ENCODE measurements at regions not wholly inside any gene's neighbourhood (a gene's known extent, or its start where the extent isn't known, plus 50 kb on each side); places are given as distances from the start of the nearest gene placed in this dataset.
"Not testable (repeated sequence)": the region's sequence is repeated elsewhere in the genome, so short reads cannot be mapped to it uniquely, and the experiment has no call there.

DNA sequence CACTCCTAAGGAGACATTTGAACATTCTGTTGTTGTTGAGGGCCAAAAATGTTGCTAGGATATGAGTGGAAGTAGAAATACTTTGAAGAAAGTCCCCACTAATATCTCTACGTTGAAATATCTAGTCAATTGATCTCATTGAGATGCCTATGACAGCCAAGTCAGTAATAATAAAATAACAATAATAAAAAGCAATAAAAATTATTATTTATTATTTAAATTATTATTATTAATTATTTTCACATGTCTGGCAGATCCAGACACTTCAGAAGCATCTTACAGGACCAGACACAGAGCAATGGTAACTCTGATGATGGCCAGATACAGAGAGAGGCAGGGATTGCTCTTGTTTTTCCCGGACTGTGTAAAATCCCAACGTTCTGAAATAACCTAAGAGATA, 143.5 kb upstream of the PALMD start:
- no peak for DNase-seq

DNA sequence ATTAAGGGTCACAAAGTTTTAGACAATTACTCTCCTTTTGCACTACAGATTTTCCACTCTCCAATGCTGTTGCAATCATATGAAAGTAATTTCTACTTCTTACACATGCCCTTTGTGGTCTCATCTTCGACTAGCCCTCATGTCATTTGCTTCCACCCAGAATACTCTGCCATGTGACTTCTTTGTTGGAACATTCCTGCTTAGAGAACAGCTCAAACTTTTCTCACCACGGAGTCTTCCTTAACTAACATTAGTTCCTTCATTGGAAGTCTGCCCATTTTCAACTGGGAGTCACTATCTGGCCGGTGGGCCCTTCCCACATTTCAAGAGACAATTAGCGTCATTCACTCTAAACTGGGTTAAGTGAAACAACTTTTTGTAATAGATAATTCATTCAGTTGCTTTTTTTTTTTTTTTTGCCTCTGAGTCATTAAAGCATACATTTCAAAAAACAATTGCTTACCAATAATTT, 142.6 kb upstream of the PALMD start:
- DNase-seq, result no peak

DNA sequence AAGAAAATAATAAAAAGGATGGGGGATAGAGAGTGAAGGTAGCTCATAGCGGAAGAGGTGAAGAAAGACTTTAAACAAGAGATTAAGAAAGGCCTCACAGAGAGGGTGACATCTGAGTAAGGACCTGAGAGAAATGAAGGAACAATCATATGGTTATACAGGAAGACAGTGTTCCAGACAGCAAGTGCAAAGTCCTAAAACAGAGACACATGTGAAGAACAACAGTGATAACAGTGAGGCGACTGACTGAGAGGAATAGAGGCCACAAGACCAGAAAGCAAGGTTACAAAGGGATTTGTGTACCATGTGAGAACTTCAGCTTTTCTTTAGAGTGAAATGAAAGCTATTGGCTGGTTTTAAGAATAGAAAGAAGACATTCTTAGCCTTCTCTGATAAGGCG, 141.6 kb upstream of the PALMD start:
- DNase-seq, result no peak

DNA sequence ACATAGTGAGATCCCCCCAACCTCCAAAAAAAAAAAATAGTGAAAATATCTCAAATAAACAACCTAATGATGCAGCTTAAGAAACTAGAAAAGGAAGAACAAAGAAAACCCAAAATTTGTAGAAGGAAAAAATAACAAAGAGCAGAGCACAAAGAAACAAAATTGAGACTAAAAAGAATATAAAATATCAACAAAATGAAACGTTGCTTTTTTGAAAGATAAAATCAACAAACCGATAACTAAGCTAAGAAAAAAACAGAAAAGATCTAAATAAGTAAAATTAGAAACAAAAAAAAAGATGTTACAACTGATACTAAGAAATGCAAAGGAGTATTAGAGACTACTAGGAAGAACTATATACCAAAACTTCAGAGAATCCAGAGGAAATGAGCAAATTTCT, 139.3 kb upstream of the PALMD start:
- no peak for DNase-seq

- DNase-seq, result not testable (repeated sequence)
Measured at GRCh38 chr1:99507446-99507845, 138.5 kb upstream of the PALMD start.

GRCh38 chr1:99507906-99508732, 137.8 kb upstream of the PALMD start:
- DNase-seq, result no peak

GRCh38 chr1:99508733-99509445, 137.0 kb upstream of the PALMD start:
- not testable (repeated sequence) for DNase-seq

GRCh38 chr1:99514823-99515552, 130.9 kb upstream of the PALMD start:
- DNase-seq, result not testable (repeated sequence)

DNA sequence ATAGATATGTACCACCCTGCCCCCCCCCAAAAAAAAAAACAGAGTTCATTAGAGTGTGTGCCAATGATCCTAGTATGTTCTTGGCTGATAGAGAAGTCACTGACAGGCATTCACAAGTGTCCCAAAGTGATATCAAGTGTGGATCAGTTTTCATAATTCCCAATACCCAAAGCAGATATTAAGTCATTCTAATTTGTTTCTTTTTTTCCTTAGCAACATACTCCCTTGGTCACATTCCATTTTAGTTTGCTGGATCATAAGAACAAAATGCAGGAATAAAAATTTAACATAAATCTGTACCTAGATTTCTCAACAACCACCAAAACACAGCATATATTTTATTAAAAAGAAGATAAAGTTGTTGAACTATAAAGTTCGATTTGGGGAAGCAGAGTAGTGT, 129.8 kb upstream of the PALMD start:
- DNase-seq, result no peak

DNA sequence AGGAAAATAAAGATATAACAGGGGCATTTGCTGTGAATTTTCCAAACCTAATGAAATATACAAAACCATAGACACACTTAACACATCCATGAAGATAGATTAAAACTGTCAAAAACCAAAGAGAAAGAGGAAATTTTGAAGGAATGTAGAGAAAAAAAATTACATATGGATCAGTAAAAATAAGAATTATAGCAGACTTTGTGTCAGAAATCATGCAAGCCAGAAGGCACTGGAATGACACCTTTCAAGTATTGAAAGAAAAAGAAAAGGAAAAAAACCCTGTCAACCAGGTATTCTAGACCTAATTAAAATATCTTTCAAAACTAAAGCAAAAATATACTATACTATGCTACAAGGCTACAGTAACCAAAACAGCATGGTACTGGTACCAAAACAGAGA, 125.8 kb upstream of the PALMD start:
- no peak for DNase-seq

DNA sequence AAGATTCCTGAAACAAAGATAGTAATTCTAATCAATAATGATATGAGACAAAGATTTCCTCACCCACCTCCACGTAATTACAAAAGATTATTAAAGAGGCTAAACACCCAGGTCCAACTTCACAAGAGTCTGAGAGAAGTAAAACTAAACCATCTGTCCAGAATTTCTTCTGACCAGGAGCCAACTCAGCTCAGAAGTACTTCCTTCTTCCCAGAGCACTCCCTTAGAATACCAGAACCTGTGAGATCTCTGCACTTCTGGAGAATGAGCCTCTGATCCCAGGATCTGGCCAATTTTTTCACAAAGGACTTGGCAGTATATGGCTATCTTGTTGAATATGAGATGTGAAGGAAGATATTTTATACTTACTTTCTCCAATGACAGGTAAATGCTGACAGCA, 120.6 kb upstream of the PALMD start:
- DNase-seq, result no peak

DNA sequence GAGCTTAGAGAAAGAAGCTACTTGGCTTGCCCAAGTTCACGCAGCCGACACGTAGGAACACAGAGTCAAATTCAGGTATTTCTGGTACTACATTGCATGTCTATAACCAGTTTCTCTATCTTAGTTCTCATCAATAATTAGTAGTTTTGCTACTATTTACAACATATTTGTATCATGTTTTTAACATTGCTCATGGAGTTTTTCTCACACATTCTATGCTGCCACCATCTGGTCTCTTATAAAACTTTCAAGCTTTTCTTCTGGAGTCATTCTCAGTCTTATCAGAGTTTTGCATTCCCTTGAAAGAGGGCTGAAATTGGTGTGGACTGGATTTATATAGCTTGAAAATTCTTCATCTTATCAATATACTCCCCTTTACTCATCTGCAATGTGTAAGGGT, 118.8 kb upstream of the PALMD start:
- DNase-seq, result no peak

GRCh38 chr1:99527545-99527944, 118.4 kb upstream of the PALMD start:
- DNase-seq, result no peak

DNA sequence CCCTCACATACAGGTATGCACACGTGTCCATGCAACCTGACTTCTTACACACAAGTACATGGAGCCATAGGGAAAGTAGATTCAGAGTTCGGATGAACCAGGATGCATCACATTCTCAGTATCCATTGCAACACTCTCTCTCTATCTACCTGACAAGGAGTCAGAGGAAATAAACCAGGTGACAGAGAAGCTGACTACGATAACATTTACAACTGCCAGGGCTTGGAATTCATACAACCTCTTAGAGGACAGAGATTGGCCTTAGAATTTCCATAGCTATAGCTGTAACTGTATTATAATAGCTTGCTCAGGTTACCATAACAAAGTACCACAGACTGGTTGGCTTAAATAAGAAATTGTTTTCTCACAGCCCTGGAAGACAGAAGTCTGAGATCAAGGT, 116.9 kb upstream of the PALMD start:
- DNase-seq, result no peak

DNA sequence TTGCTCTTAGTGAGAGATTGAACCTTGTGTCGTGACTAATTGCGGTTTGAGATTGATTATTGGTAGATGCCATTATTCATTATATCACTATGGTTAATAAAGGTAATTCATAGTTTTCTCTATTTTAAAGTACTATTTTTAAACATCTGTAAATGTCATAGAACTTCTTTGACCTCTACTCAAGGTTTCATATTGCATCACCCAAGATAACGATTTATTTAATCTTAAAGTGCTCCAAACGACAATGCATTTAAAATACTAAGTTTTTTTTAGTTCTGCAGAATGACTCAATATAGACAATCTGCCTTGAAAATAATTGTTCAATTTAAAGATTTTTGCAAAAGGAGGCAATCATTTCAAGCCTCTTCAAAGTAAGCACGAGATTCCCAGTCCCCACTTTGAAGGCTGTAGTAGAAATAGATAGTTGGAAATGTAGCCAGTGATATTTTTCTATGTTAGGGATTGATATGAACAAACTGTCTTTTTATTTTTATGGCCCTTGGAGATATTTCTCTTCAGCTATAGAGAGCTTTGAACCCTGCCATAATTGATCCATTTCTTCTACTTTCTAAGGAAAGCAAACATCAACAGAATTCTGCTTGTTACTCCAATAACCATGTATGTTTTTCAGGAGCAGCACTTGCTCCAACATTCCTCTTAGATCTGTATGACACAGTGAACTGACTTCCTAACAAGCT, 114.2 kb upstream of the PALMD start:
- DNase-seq, result no peak

GRCh38 chr1:99532276-99532580, 113.7 kb upstream of the PALMD start:
- no peak for DNase-seq

GRCh38 chr1:99533909-99534637, 111.8 kb upstream of the PALMD start:
- DNase-seq, result no peak

DNA sequence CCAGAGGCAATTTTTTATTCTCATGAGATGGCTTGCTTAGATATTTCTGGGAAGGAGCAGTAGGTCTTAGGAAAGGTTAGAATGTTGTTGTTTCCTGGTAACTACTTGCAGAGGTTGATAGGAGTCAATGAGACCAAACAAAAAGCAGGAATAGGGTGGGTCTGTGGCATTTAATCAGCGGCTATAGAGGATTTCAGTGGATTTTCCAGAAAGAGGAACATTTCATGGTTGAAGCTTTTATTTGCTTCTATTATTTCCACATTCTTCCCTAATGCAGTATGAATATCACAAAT, 111.3 kb upstream of the PALMD start:
- no peak for DNase-seq

GRCh38 chr1:99535470-99536164, 110.3 kb upstream of the PALMD start:
- no peak for DNase-seq

DNA sequence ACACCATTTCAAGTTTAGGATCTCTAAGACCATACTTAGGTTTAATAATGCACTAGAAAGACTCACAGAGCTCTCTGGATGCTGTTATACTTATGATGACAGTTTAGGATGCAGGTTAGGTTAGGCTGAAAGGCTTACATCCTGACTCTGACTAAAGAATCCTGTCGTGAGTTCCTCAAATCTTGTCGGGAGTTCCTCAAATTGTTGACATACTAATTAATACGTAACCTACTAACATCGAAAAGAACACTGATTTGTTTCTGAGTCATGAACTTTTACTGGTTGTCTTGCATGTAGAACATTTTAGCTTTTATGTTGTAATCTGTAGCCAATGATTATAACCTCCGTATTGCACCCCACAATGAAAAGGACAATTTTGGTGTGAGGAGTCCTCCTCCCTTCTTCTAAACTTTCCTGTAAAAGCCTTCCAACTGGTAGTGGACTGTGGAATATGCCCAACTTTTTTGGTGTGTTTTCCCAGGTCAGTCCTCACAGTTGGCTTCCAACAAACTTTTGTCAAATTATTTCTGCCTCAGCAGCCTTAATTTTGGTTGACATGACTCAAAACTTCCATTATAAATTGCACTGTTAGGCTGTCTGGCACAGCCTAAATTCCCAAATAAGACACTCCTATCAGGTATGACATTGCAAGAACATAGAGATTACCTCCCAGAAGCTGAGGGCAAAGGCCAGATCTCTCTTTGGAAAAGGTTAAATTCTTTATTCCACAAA, 107.9 kb upstream of the PALMD start:
- no peak for DNase-seq

DNA sequence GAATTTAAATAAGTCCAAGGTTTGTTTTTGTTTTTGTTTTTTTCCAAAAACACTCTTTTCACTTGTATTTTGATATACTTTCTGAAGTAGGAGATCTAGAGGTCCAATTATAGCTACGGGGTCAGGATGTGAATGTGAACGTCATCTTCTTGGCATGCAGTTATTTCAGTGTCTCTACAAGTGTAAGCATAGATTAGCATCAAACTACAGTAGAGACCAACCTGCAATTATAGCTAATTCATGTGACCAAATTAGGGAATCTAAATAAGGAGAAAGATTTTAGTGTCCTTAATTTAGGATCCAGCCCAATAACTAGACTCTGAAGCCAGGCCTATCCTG, 107.3 kb upstream of the PALMD start:
- no peak for DNase-seq

DNA sequence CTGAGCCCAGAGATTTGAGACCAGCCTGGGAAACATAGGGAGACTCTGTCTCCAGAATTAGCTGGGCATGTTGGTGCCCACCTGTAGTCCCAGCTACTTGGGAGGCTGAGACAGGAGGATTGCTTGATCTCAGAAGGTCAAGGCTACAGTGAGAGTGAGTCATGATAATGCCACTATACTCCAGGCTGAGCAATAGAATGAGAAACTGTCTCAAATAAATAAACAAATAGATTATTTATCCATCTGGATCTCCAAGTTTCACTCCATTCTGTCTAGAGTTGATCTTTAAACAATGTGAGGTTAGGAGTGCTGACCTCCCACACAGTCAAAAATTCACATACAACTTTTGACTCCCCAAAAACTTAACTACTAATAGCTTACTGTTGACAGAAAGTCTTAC, 106.8 kb upstream of the PALMD start:
- DNase-seq, result no peak
